ENCODE measurements at regions not wholly inside any gene's neighbourhood (a gene's known extent, or its start where the extent isn't known, plus 50 kb on each side); places are given as distances from the start of the nearest gene placed in this dataset.

DNA sequence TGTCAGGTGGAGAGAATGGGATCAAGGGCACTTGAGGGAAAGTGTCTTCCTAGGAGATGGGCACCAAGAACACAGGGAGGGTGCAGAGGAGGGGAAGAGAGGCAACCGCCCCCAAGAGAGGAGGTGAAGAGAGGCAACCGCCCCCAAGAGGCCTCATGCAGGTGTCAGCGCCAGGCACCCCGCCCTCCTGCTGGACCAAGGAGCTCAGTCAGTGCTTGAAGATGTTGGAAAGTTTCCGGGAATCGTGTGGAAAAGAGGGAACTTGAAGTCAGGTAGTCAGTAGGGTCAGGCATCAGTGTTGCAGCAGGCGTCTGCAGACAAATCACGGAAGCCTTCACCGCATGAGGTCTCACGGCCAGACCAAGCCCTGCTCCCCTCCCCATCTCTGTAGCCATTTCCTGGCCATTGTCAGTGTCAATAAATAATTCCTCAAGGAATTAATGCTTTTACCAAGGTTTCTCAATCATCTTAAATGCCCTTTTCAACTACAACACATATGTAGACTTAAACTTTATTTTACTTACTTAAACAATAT, 353.1 kb downstream of the EIPR1 start:
- Histone ChIP-seq H3K4me2 (ENCODE audit: low read length) (no peak overlapping the region), H4K20me1 (ENCODE audit: insufficient read depth, low read length) (no peaks in the 10 kb centered on the region), H3K27ac (ENCODE audit: low read depth, low read length, poor library complexity, severe bottlenecking) (no peak overlapping the region), H3K9me2 (ENCODE audit: low read depth, low read length) (no peaks in the 10 kb centered on the region), H2AFZ (ENCODE audit: low read length) (no peak overlapping the region), H3K9me3 (ENCODE audit: low read length) (no peaks in the 10 kb centered on the region), H3K4me3 (ENCODE audit: low read depth, low read length, poor library complexity, severe bottlenecking) (no peak overlapping the region), H3K79me2 (ENCODE audit: insufficient read depth, low read length) (no peaks in the 10 kb centered on the region), H3F3A (ENCODE audit: insufficient read depth, low read length) (no peaks in the 10 kb centered on the region), H3K27me3 (ENCODE audit: insufficient read depth, low read length) (no peaks in the 10 kb centered on the region), H3K4me1 (ENCODE audit: insufficient read depth, low read length, severe bottlenecking) (no peaks in the 10 kb centered on the region), H3K36me3 (ENCODE audit: insufficient read depth, low read length) (no peaks in the 10 kb centered on the region; the same call in 1 of the 2 replicates), H3K9ac (ENCODE audit: low read length) (no peak overlapping the region)
- TF ChIP-seq EZH2 (IDR thresholded peaks at IDR 0.05; ENCODE audit: borderline replicate concordance, low read length): no peak
- TF ChIP-seq, protein P1, sequence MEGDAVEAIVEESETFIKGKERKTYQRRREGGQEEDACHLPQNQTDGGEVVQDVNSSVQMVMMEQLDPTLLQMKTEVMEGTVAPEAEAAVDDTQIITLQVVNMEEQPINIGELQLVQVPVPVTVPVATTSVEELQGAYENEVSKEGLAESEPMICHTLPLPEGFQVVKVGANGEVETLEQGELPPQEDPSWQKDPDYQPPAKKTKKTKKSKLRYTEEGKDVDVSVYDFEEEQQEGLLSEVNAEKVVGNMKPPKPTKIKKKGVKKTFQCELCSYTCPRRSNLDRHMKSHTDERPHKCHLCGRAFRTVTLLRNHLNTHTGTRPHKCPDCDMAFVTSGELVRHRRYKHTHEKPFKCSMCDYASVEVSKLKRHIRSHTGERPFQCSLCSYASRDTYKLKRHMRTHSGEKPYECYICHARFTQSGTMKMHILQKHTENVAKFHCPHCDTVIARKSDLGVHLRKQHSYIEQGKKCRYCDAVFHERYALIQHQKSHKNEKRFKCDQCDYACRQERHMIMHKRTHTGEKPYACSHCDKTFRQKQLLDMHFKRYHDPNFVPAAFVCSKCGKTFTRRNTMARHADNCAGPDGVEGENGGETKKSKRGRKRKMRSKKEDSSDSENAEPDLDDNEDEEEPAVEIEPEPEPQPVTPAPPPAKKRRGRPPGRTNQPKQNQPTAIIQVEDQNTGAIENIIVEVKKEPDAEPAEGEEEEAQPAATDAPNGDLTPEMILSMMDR (IDR thresholded peaks at IDR 0.05; ENCODE audit: low read length): no peak

GRCh38 chr2:3023531-3023930, 354.1 kb downstream of the EIPR1 start:
- no peak overlapping the region for H3K4me3 ChIP-seq (ENCODE audit: low read depth, low read length, poor library complexity, severe bottlenecking)
- no peaks in the 10 kb centered on the region for H3K27me3 ChIP-seq (ENCODE audit: insufficient read depth, low read length)
- no peaks in the 10 kb centered on the region for H3K9me2 ChIP-seq (ENCODE audit: low read depth, low read length)
- no peaks in the 10 kb centered on the region for H3K79me2 ChIP-seq (ENCODE audit: insufficient read depth, low read length)
- no peaks in the 10 kb centered on the region for H4K20me1 ChIP-seq (ENCODE audit: insufficient read depth, low read length)
- no peak overlapping the region for H3K4me2 ChIP-seq (ENCODE audit: low read length)
- H3F3A ChIP-seq (ENCODE audit: insufficient read depth, low read length): no peaks in the 10 kb centered on the region
- no peaks in the 10 kb centered on the region; the same call in 1 of the 2 replicates for H3K36me3 ChIP-seq (ENCODE audit: insufficient read depth, low read length)
- H3K9ac ChIP-seq (ENCODE audit: low read length): no peak overlapping the region
- no peak overlapping the region for H2AFZ ChIP-seq (ENCODE audit: low read length)
- TF ChIP-seq EZH2 (IDR thresholded peaks at IDR 0.05; ENCODE audit: borderline replicate concordance, low read length): no peak
- TF ChIP-seq, protein P1 (IDR thresholded peaks at IDR 0.05; ENCODE audit: low read length): no peak
- H3K27ac ChIP-seq (ENCODE audit: low read depth, low read length, poor library complexity, severe bottlenecking): no peak overlapping the region
- no peaks in the 10 kb centered on the region for H3K4me1 ChIP-seq (ENCODE audit: insufficient read depth, low read length, severe bottlenecking)
- no peaks in the 10 kb centered on the region for H3K9me3 ChIP-seq (ENCODE audit: low read length)

DNA sequence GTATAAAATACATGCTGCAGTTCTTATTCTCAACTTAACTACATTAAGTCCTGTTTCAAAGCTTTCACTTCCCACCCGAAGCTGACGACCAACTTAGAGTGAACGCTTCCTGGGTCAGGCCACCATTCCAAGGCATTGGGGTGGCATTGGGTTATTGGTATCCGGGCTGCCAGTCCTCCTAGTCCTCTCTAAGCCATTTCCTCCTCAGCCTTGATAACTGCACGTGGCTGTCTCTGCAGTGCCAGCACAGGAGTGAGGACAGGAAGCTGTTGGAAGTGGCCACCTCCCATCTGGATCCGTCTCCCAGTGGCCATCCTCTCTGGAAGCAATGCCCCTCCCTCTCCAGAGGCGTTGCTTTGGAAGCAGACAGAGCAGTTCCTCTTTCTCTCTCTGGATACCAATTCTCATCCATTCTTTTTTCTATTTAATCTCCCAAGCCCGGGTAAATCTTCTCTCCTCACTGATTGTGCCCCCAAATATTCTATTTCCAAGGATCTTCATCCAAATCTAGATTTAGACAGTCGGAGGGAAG, 354.7 kb downstream of the EIPR1 start:
- H4K20me1 ChIP-seq (ENCODE audit: insufficient read depth, low read length): no peaks in the 10 kb centered on the region
- H3K4me1 ChIP-seq (ENCODE audit: insufficient read depth, low read length, severe bottlenecking): no peaks in the 10 kb centered on the region
- no peaks in the 10 kb centered on the region for H3K9me3 ChIP-seq (ENCODE audit: low read length)
- no peaks in the 10 kb centered on the region for H3K27me3 ChIP-seq (ENCODE audit: insufficient read depth, low read length)
- H3K79me2 ChIP-seq (ENCODE audit: insufficient read depth, low read length): no peaks in the 10 kb centered on the region
- no peak overlapping the region for H3K4me2 ChIP-seq (ENCODE audit: low read length)
- no peaks in the 10 kb centered on the region for H3F3A ChIP-seq (ENCODE audit: insufficient read depth, low read length)
- H3K9ac ChIP-seq (ENCODE audit: low read length): no peak overlapping the region
- no peak overlapping the region for H3K27ac ChIP-seq (ENCODE audit: low read depth, low read length, poor library complexity, severe bottlenecking)
- no peaks in the 10 kb centered on the region for H3K9me2 ChIP-seq (ENCODE audit: low read depth, low read length)
- H2AFZ ChIP-seq (ENCODE audit: low read length): no peak overlapping the region
- H3K4me3 ChIP-seq (ENCODE audit: low read depth, low read length, poor library complexity, severe bottlenecking): no peak overlapping the region
- H3K36me3 ChIP-seq (ENCODE audit: insufficient read depth, low read length): no peaks in the 10 kb centered on the region; the same call in 1 of the 2 replicates
- TF ChIP-seq, protein P1 (IDR thresholded peaks at IDR 0.05; ENCODE audit: low read length): no peak
- TF ChIP-seq EZH2 (IDR thresholded peaks at IDR 0.05; ENCODE audit: borderline replicate concordance, low read length): no peak
